Choroid plexus epithelial cell (primary cell): ENCODE measurements at regions not wholly inside any gene's neighbourhood (a gene's known extent, or its start where the extent isn't known, plus 50 kb on each side); places are given as distances from the start of the nearest gene placed in this dataset.

Experiments used
- DNase-seq: peaks from one replicate; pipeline ENCODE4 v3.0.0-alpha.2; 2010; ENCODE audit warnings: low read depth
- H3K4me3 ChIP-seq: 2 replicates; pipeline ENCODE4 v1.5.1; 2011; ENCODE audit warnings: low read depth, mild to moderate bottlenecking, control low read depth, low read length, moderate library complexity
- CTCF ChIP-seq: conservative IDR thresholded peaks from 2 replicates; pipeline ENCODE4 v1.5.1; 2011; ENCODE audit warnings: low read depth, mild to moderate bottlenecking, control low read depth, inconsistent platforms, low read length, moderate library complexity

- no peak for DNase-seq
- no peak for TF ChIP-seq CTCF
- H3K4me3 ChIP-seq: no peak overlapping the region
Measured at GRCh38 chr13:100810481-100810880, 135.9 kb upstream of the TMTC4 start.

GRCh38 chr13:100809856-100810255 lies 135.3 kb upstream of the TMTC4 start:
- H3K4me3 ChIP-seq: no peak overlapping the region
- DNase-seq: no peak
- TF ChIP-seq CTCF: no peak

GRCh38 chr13:100809129-100809390 lies 134.5 kb upstream of the TMTC4 start:
- no peak for TF ChIP-seq CTCF
- no peak overlapping the region for H3K4me3 ChIP-seq
- DNase-seq: no peak

GRCh38 chr13:100808330-100809128 lies 133.9 kb upstream of the TMTC4 start:
- H3K4me3 ChIP-seq: no peak overlapping the region
- DNase-seq: no peak
- no peak for TF ChIP-seq CTCF

GRCh38 chr13:100803091-100803490 lies 128.5 kb upstream of the TMTC4 start:
- no peak overlapping the region for H3K4me3 ChIP-seq
- no peak for TF ChIP-seq CTCF
- no peak for DNase-seq

GRCh38 chr13:100800283-100800875 lies 125.8 kb upstream of the TMTC4 start:
- no peak for DNase-seq
- H3K4me3 ChIP-seq: no peak overlapping the region
- no peak for TF ChIP-seq CTCF

- no peak for TF ChIP-seq CTCF
- H3K4me3 ChIP-seq: no peak overlapping the region
- no peak for DNase-seq
Measured at GRCh38 chr13:100798739-100799361, 124.3 kb upstream of the TMTC4 start.
